ENCODE measurements at regions not wholly inside any gene's neighbourhood (a gene's known extent, or its start where the extent isn't known, plus 50 kb on each side); places are given as distances from the start of the nearest gene placed in this dataset.

GRCh38 chr14:104332634-104333270 is 194.4 kb downstream of the KIF26A start:
- TF ChIP-seq CTCF (IDR thresholded peaks at IDR 0.05; ENCODE audit: poor library complexity): no peak
- no peak for TF ChIP-seq EZH2 (IDR thresholded peaks at IDR 0.05; ENCODE audit: borderline replicate concordance)
- TF ChIP-seq EZH2phosphoT487 (IDR thresholded peaks at IDR 0.05; ENCODE audit: low read depth, severe bottlenecking, unreplicated experiment): no peak
